Fibroblast of skin of scalp (primary cell): ENCODE measurements at regions not wholly inside any gene's neighbourhood (a gene's known extent, or its start where the extent isn't known, plus 50 kb on each side); places are given as distances from the start of the nearest gene placed in this dataset.
"Not testable (repeated sequence)": the region's sequence is repeated elsewhere in the genome, so short reads cannot be mapped to it uniquely, and the experiment has no call there.

ENCODE experiments used
- DNase-seq: peaks from one replicate; pipeline ENCODE4 v3.0.0-alpha.2; 2013

- DNase-seq: no peak
Measured at GRCh38 chr11:29623144-29623722, 393.6 kb downstream of the KCNA4 start.

DNA sequence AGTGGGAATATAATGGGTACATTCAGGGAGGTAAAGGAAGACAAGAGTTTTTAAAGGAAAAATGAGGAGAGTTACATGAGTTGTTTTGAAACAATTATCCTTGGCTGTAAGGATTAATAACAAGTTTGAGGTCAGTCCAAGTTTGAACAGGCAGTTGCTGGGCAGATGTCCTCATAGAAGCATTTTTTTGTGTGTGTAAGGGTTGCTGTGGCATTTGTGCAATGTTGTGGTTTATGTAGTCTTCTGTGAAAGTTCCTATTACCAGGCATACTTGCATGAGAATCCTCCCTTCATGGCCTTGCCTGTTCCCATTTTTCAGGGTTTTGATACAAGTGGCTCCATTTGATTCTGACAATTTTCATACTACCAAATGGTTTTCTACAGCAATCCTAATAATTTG, 400.2 kb downstream of the KCNA4 start:
- DNase-seq: peak; percentile 44

DNA sequence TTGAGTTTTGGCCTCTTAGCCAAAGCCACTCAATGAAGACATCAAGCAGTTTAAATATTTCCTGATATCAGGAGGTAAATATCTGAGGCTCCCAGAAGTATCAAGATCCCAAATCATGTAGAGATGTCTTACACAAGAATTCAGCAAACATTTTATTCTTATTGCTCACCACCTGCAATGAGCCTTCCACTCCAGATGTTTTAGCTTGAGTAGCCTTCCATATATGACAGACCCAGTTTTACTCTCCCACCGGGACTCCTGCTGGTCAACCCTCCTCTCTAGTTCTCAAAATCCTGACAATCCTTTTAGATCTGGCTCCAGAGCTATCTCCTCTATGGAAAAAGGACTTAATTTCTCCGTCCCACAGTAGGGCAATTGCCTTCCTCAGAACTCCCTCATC, 404.4 kb downstream of the KCNA4 start:
- peak; percentile 1 for DNase-seq

DNA sequence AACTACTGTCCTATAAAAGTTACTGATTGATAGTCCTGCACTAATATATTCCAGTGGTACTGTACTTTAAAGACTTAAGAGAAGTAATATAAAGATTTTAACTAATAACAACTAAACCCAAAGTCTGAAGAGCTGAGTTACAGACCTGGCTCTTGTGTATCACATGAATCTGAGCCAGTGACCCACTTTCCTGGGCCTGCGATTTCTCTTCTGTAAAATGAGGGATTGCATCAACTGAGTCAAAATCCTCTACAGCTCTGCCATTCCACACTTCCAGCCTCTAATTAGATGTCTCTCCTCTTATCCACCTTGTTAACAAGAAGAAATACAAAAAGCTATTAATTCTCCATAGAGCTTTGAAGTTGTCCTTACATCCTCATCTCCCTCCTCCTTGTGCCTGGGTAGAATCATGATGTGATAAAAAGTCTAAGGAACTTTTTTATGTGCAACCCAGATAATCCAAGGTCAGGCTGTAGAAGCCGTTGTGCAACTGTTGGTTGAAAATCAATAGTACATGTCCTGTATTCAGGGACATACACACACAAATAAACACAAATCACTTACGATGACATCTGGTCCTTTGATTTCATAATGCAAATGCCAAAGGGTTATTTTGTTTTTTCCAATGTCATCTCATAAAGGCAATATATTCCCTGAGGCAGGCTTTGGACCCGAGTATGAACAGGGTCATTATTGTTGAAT, 410.3 kb downstream of the KCNA4 start:
- DNase-seq: no peak

GRCh38 chr11:29600151-29600575, 416.7 kb downstream of the KCNA4 start:
- not testable (repeated sequence) for DNase-seq

GRCh38 chr11:29584342-29584741, 432.5 kb downstream of the KCNA4 start:
- DNase-seq: no peak

DNA sequence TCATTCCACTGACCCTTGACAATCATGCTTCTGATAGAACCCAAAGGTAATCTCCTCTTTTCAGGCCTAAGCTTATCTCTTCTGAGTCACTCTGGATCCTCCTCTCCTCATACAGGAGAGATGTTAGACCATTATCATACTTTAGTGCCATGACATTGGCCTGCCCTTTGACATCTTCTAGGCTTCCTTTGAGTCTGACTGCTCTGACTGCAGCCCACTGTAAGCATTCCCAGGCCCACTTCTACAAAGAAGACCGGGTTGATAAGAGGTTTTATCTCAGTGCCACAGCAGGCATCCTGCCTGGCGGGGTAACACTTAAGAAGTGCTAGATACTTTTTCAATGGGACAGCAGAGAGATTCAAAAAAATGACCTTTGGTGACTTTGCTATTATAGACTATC, 438.0 kb downstream of the KCNA4 start:
- DNase-seq: no peak

GRCh38 chr11:29564486-29564885, 452.3 kb downstream of the KCNA4 start:
- DNase-seq: no peak

DNA sequence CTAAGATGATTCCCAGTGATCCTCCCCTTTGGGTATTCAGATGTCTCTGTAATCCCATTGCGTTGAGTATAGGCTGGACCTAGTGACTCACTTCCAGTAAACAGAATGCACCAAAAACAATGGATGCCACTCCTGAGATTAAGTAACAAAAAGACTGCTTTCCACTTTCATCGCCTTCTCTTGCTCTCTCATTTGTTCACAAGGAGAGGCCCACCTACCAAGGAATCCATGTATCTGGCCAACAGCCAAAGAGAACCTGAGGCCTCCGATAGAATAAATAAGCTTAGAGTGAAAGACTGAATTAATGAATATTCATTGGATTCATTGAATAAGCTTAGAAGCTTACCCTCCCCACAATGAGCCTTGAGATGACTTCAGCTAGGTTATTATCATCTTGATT, 454.6 kb downstream of the KCNA4 start:
- no peak for DNase-seq

DNA sequence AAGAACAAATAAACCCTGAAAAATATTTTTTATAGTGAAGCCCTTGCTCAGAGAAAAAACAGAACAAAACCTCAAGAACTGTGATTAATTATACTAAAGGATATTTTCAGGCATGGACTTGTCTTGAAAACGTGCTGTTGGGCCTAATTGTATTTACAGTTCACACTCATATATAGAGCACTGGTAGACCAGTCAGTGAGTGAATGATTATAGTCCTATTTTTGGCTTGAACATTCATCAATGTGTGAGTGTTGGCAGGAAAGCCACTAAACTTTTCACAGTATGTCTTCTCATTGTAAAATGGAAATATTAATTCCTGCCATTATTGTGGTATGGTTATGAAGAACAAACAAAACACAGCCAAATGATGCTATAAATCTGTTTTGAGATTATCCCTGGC, 462.8 kb downstream of the KCNA4 start:
- DNase-seq: no peak

- no peak for DNase-seq
Measured at GRCh38 chr11:29538339-29539036, 478.3 kb downstream of the KCNA4 start.

DNA sequence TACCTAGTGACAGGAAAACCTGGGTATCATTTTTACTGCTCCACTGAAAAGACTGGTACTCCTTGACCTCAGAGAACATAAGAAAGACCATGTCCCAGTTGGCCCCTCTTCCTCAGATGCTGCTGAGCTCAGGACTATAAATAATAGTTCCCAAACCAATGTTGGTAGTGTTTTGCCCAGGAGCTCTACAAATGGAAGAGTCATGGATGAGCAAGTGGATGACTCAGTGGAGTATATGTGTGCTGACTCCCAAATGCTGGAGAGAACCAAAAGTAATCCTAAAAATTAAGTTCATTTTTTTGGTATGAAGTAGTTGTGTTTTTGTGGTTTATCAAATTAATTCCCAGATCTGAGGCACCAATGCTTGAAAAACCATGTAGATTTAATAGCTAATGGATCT, 482.0 kb downstream of the KCNA4 start:
- peak; percentile 18 for DNase-seq

- no peak for DNase-seq
Measured at GRCh38 chr11:29530961-29531360, 485.9 kb downstream of the KCNA4 start.

GRCh38 chr11:29527391-29527936, 489.4 kb downstream of the KCNA4 start:
- peak; percentile 28 for DNase-seq

GRCh38 chr11:29518389-29519174, 498.2 kb downstream of the KCNA4 start:
- peak; percentile 1 for DNase-seq

DNA sequence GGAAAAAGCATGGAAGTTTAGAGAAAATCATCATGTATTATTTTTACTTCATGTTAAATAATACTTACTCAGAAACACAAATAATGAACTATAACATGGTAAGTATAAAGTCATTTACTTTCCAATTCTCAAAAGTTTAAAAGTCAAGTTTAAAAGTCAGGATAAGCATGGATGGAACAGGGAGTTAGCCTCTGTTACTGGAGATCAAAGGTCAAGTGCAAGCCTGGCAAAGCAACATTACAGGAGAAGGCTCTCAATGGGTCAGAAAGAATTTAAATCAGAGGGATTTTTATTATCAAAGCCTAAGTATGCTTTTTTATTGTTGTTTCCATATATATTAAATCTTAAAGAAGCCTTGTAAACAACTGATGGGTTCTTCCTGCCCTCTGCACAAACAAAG, 505.4 kb downstream of the KCNA4 start:
- DNase-seq: no peak

DNA sequence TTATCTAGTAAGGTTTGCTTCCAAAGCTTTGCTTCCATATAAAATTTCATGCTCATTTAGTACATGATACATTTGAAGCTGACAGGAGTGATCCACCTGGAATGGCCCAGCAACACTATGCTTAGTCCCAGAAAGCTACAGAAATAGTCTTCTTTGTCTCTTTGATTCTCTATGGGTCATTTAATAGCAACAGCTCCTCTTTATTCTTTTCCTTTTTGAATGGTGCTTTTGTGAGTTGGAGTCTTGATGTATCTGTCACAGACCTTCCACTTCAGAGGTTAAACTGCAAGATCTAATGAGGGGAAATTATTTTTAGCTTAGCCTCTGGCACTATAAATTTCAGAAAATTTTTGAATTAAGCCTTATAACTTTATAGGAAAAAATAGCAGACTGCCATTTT, 509.5 kb downstream of the KCNA4 start:
- no peak for DNase-seq

- DNase-seq: peak; percentile 6
Measured at GRCh38 chr11:29495676-29496075, 521.2 kb downstream of the KCNA4 start.

GRCh38 chr11:29490938-29491337, 525.9 kb downstream of the KCNA4 start:
- no peak for DNase-seq

GRCh38 chr11:29486301-29486700, 530.5 kb downstream of the KCNA4 start:
- no peak for DNase-seq

- no peak for DNase-seq
Measured at GRCh38 chr11:29485641-29486040, 531.2 kb downstream of the KCNA4 start.

GRCh38 chr11:29484548-29484947, 532.3 kb downstream of the KCNA4 start:
- no peak for DNase-seq

DNA sequence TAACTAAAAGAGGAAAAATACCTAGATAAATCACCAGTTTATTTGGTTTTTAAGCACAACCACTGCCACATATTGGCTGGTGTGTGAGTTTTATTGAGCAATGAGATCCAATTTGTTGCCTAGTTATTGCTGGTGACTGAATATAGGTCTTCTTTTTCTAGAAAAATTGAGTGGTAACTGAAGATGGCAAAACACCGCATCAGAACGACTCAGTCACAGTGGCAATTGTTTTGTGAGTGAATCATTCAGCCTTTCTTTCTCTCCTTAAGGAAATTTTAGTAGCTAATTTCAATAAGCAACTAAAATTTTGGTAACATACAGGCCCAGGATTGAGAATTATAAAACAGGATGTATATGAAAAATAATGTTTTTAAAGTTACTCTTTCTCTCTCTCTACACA, 533.0 kb downstream of the KCNA4 start:
- DNase-seq: no peak
